ENCODE measurements at regions not wholly inside any gene's neighbourhood (a gene's known extent, or its start where the extent isn't known, plus 50 kb on each side); places are given as distances from the start of the nearest gene placed in this dataset.

GRCh38 chr11:134943544-134943943 lies 531.5 kb upstream of the B3GAT1 start:
- TF ChIP-seq, protein P1, sequence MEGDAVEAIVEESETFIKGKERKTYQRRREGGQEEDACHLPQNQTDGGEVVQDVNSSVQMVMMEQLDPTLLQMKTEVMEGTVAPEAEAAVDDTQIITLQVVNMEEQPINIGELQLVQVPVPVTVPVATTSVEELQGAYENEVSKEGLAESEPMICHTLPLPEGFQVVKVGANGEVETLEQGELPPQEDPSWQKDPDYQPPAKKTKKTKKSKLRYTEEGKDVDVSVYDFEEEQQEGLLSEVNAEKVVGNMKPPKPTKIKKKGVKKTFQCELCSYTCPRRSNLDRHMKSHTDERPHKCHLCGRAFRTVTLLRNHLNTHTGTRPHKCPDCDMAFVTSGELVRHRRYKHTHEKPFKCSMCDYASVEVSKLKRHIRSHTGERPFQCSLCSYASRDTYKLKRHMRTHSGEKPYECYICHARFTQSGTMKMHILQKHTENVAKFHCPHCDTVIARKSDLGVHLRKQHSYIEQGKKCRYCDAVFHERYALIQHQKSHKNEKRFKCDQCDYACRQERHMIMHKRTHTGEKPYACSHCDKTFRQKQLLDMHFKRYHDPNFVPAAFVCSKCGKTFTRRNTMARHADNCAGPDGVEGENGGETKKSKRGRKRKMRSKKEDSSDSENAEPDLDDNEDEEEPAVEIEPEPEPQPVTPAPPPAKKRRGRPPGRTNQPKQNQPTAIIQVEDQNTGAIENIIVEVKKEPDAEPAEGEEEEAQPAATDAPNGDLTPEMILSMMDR (IDR thresholded peaks at IDR 0.05), result no peak
- TF ChIP-seq POLR2A (IDR thresholded peaks at IDR 0.05; ENCODE audit: low read depth) (no peak), POLR2AphosphoS5 (IDR thresholded peaks at IDR 0.05) (no peak), EP300 (IDR thresholded peaks at IDR 0.05) (no peak)

Data from esophagus muscularis mucosa (tissue), 4 donors.